ENCODE measurements at regions not wholly inside any gene's neighbourhood (a gene's known extent, or its start where the extent isn't known, plus 50 kb on each side); places are given as distances from the start of the nearest gene placed in this dataset.

DNA sequence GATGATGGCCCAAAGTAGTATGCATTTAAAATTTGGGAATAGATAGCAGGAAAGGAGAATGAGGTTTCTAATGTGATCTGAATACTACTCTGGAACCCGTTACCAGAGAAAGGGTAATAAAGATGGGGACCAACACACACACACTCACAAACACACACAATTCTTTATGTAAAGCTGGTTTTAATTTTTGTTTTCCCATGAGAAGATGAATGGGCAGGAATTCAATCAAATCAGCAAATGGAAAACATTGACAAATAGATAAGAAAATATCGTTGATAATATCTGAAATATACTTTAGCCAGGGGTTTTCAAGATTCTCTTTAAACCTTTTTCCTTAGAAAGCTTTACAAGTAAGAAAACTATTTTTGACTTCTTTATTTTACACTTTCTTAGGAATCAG, 303.0 kb downstream of the PRL start:
- DNase-seq (ENCODE audit: low spot score): no peak
- TF ChIP-seq, protein P1, sequence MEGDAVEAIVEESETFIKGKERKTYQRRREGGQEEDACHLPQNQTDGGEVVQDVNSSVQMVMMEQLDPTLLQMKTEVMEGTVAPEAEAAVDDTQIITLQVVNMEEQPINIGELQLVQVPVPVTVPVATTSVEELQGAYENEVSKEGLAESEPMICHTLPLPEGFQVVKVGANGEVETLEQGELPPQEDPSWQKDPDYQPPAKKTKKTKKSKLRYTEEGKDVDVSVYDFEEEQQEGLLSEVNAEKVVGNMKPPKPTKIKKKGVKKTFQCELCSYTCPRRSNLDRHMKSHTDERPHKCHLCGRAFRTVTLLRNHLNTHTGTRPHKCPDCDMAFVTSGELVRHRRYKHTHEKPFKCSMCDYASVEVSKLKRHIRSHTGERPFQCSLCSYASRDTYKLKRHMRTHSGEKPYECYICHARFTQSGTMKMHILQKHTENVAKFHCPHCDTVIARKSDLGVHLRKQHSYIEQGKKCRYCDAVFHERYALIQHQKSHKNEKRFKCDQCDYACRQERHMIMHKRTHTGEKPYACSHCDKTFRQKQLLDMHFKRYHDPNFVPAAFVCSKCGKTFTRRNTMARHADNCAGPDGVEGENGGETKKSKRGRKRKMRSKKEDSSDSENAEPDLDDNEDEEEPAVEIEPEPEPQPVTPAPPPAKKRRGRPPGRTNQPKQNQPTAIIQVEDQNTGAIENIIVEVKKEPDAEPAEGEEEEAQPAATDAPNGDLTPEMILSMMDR (IDR thresholded peaks at IDR 0.05; ENCODE audit: extremely low read depth, missing control alignments): no peak

DNA sequence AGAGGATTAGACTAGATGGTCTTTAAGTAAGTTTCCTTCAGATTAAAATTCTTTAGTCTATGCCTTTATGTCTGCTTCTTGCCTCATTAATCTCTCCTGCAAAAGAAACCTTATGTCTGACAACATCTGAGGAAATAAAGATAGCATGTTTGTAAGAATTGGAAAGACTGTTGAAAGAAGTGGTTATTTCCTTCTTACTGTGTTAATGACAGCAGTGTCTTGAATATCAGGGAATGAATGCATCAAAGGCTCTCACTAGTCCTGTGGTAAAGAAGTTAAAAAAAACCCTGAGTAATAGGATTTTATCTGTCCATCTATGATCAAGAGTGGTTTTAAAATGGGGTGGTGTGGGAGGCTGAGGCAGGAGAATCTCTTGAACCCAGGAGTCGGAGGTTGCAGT, 302.0 kb downstream of the PRL start:
- TF ChIP-seq, protein P1 (IDR thresholded peaks at IDR 0.05; ENCODE audit: extremely low read depth, missing control alignments): no peak
- DNase-seq (ENCODE audit: low spot score): no peak

DNA sequence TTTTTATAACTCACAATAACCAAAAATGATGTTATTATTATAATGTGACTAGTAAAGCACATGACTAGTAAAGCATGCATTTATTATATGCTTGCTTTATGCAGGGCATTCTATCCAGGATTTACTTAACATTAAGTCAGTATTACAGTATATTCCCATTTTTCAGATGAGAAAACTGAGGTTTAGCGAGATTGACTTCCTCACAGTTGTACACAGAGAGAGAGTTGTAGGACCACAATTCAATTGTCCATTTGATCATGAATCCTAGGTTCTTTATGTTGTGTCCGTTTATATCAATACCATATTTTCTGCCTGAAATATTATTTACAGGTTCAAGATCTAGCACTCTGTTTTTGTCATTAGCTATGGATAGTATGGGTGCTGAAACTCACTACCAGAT, 301.5 kb downstream of the PRL start:
- TF ChIP-seq, protein P1 (IDR thresholded peaks at IDR 0.05; ENCODE audit: extremely low read depth, missing control alignments): no peak
- DNase-seq (ENCODE audit: low spot score): no peak

DNA sequence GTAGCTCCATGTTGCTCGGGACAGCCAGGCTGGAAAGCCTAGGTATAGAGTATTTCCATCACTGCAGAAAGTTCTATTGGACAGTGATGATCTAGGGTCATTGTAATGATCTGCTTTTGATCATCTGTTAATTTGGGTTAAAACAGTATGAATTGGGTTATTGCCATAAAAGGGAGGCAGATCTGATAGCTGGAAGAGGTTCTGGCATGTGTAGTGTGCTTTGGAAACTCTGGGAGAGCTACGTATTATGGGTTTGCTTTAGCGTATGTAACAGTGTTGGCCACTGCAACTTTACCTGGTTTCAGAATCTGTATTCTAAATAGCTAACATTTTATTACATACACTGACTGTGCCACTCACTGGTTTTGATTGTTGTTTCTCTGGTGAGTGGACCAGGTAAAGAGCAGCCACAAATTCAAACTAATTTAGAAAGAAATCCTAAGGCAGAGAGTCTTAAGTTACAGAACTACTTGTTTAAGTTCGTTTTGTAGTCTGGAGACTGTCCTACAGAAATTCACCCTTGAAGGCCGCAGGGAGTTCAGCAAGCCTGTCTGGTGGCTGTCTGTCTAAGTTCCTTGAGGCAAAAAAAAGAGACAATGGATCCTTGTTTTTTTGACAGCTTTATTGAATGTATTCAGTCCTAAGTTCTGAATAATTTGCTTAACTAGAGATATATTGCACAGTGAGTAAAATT, 300.3 kb downstream of the PRL start:
- TF ChIP-seq, protein P1 (IDR thresholded peaks at IDR 0.05; ENCODE audit: extremely low read depth, missing control alignments): no peak

DNA sequence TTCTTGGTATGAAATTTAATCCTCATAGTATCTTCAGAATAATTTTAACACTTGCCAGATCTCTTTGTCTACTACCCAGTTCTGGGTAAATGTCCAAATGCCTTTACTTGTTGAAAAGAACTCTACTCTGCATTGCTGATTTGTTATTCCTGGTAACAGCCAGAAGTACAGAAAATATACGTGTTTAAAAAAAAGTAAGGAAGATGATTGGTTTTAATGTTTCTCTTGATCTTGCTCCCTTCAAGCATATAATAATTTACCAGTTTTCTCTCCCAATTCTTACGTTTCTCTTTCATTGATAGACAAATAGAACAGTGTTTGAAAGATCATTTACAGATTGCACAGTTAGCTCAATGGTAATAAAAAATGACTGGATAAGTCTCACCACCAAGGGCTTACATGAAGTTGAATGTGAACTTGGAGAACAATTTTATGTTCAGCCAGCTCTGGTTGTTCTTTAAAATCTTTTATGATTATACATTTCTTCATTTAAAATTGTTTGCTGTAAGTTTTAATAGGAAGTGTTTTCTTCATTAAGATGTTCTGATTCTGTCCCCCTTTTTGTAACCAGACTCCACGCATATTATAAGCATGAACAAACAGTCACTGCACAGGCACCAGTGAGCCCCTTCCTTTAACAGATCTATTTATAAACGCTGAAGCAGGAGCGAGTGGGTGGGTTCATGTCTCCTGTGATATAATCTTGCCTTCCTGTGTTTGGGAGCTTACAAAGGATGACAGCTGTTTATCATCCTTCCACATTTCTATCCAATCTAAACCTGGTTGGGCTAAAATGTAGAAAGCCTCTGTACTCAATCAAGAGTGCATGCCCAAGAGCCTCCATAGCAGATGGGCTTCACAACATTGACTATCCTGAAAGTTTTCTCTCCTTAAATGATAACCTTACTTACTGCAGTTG, 299.5 kb downstream of the PRL start:
- no peak for DNase-seq (ENCODE audit: low spot score)
- TF ChIP-seq, protein P1 (IDR thresholded peaks at IDR 0.05; ENCODE audit: extremely low read depth, missing control alignments): no peak

More for the DNA sequence above, 300.3 kb downstream of the PRL start:
- DNase-seq (ENCODE audit: low spot score): no peak

DNA sequence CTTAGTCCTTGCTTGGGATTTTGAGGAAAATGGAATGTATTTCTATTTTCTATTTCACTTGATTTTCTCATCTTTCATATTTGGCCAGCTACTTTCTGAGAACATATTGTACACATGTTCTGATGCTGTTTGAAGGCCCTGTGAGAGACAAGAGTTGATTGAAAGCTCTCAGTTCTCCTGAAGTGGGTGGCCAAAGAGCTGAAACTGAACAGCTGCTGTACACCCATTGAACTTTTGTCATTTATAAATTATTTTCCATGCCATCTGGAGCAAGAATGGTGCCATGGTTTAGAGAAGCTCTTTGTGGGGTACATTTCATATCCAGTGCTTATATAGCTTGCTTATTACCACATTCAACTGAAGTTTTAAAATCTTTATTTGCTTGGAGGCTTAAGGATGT, 298.3 kb downstream of the PRL start:
- no peak for DNase-seq (ENCODE audit: low spot score)
- TF ChIP-seq, protein P1 (IDR thresholded peaks at IDR 0.05; ENCODE audit: extremely low read depth, missing control alignments): no peak

DNA sequence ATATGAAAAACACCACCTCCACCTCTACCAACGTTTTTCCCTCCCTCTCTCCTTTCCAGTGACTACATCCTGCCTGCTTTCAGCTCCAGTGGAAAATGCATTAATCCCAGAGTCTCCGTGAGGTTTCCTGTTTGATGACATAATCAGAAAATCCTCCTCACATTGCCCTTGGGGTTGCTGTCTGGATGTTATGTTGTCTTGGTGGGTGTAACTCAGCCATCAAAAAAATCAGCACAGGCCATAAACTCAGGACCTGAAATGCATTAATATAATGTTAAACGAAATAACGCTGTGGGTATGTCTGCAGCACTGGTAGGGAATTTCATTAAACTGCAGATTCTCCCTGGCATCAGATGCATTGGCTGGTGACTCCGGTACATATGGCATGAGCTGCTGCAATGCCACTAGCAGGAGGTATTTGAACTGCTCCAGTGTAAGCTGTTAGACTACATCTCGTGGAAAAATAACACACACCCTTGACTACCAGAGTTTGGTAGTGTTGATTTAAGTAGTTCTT, 297.8 kb downstream of the PRL start:
- no peak for DNase-seq (ENCODE audit: low spot score)
- TF ChIP-seq, protein P1 (IDR thresholded peaks at IDR 0.05; ENCODE audit: extremely low read depth, missing control alignments): no peak
